Osteocyte (in vitro differentiated cells): ENCODE measurements at regions not wholly inside any gene's neighbourhood (a gene's known extent, or its start where the extent isn't known, plus 50 kb on each side); places are given as distances from the start of the nearest gene placed in this dataset.
"Not testable (repeated sequence)": the region's sequence is repeated elsewhere in the genome, so short reads cannot be mapped to it uniquely, and the experiment has no call there.

Source experiments
- DNase-seq: peaks from one replicate; pipeline ENCODE4 v3.0.0; 2021; ENCODE audit warnings: mixed read lengths; ENCODE audit not compliant: unreplicated experiment; ENCODE audit errors: extremely low spot score
- H3K27ac Mint-ChIP-seq: one replicate; pipeline ENCODE4 v1.8.0; 2021; ENCODE audit warnings: mild to moderate bottlenecking, mixed read lengths; ENCODE audit not compliant: unreplicated experiment
- H3K27me3 Mint-ChIP-seq: one replicate; pipeline ENCODE4 v1.8.0; 2021; ENCODE audit warnings: mixed read lengths; ENCODE audit not compliant: unreplicated experiment
- H3K36me3 Mint-ChIP-seq: one replicate; pipeline ENCODE4 v1.8.0; 2021; ENCODE audit warnings: mixed read lengths; ENCODE audit not compliant: unreplicated experiment
- H3K4me1 Mint-ChIP-seq: one replicate; pipeline ENCODE4 v1.8.0; 2021; ENCODE audit warnings: mixed read lengths; ENCODE audit not compliant: unreplicated experiment
- H3K4me3 Mint-ChIP-seq: one replicate; pipeline ENCODE4 v1.8.0; 2021; ENCODE audit warnings: mild to moderate bottlenecking, moderate library complexity, mixed read lengths; ENCODE audit not compliant: unreplicated experiment
- H3K9me3 Mint-ChIP-seq: one replicate; pipeline ENCODE4 v1.8.0; 2021; ENCODE audit warnings: mixed read lengths; ENCODE audit not compliant: unreplicated experiment
- TF ChIP-seq, protein P1 (sequence below): fragments of 200-600 bp; sonication (generic); IDR thresholded peaks from 2 replicates; pipeline ENCODE4 v1.5.0; 2021; ENCODE audit warnings: antibody characterized with exemption, mild to moderate bottlenecking, moderate library complexity

DNA sequence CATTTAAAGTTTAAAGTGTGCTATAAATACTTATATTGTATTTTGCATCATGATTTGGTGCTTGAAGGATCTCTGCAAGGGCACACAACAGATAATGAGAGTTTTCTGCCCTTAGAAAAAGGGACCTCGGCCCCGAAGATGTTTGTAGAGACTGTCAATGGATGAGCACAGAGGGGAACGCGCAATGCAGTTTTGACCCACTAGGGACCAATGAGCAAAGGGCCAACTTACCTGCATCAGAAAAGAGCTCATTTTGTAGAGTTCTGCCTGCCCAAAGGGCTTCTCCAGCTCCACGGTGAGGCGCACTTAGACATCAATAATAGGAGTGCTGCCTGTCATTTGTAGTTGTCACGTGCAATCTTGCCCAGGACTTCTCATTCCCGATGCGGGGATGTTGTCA, 91.1 kb downstream of the BUB3 start:
- Mint-ChIP-seq H3K4me1 (no peaks in the 10 kb centered on the region), H3K4me3 (no peak overlapping the region), H3K36me3 (no peaks in the 10 kb centered on the region), H3K27ac (no peak overlapping the region), H3K27me3 (no peaks in the 10 kb centered on the region), H3K9me3 (no peaks in the 10 kb centered on the region)
- TF ChIP-seq, protein P1, sequence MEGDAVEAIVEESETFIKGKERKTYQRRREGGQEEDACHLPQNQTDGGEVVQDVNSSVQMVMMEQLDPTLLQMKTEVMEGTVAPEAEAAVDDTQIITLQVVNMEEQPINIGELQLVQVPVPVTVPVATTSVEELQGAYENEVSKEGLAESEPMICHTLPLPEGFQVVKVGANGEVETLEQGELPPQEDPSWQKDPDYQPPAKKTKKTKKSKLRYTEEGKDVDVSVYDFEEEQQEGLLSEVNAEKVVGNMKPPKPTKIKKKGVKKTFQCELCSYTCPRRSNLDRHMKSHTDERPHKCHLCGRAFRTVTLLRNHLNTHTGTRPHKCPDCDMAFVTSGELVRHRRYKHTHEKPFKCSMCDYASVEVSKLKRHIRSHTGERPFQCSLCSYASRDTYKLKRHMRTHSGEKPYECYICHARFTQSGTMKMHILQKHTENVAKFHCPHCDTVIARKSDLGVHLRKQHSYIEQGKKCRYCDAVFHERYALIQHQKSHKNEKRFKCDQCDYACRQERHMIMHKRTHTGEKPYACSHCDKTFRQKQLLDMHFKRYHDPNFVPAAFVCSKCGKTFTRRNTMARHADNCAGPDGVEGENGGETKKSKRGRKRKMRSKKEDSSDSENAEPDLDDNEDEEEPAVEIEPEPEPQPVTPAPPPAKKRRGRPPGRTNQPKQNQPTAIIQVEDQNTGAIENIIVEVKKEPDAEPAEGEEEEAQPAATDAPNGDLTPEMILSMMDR, result no peak
- no peak for DNase-seq

DNA sequence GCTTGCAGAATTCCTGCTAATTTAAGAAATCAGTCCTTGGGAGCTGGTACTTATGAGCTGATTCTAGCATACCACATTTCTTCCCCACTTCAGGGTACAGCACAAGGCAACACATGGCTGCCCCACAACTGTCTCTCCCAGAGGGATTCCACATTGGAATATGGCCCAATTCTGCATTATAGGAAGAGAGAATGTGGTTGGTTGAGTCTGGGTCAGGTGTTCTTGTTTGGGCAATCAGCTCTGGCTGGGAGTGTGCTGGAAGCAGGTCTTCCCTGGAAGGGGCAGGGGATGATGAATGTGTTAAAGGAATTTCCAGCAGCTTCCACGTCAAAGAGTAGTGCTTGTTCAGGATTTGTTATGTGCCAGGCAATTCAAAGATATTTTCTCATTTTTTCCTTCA, 95.7 kb downstream of the BUB3 start:
- H3K4me1 Mint-ChIP-seq, result no peaks in the 10 kb centered on the region
- H3K9me3 Mint-ChIP-seq, result no peaks in the 10 kb centered on the region
- H3K27me3 Mint-ChIP-seq, result peaks cover 2% of the 10 kb centered on the region
- H3K4me3 Mint-ChIP-seq, result no peak overlapping the region
- TF ChIP-seq, protein P1, result no peak
- H3K36me3 Mint-ChIP-seq, result no peaks in the 10 kb centered on the region
- DNase-seq, result no peak
- H3K27ac Mint-ChIP-seq, result no peak overlapping the region

DNA sequence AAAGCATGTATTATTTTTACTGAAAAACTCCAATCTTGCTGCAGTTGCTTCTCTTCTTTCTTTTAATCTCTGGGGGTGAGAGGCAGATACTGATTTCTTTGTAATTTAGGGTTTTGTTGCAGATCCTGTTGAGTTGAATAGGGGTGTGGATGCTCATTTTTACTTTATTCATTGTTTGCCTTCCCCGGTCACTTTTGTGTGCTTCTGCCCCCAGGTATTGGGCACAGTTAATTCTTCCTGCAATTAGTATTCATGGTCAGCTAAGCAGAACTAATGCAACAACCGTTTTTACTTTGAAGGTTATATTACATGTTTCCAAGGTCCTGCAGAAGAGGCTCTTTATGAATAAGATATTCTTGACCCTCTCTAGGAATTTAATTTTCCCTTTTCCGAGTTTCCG, 96.4 kb downstream of the BUB3 start:
- no peak overlapping the region for H3K4me3 Mint-ChIP-seq
- DNase-seq, result no peak
- H3K27me3 Mint-ChIP-seq, result peaks cover 2% of the 10 kb centered on the region
- H3K27ac Mint-ChIP-seq, result no peak overlapping the region
- no peaks in the 10 kb centered on the region for H3K4me1 Mint-ChIP-seq
- no peaks in the 10 kb centered on the region for H3K9me3 Mint-ChIP-seq
- TF ChIP-seq, protein P1, result no peak
- H3K36me3 Mint-ChIP-seq, result no peaks in the 10 kb centered on the region

DNA sequence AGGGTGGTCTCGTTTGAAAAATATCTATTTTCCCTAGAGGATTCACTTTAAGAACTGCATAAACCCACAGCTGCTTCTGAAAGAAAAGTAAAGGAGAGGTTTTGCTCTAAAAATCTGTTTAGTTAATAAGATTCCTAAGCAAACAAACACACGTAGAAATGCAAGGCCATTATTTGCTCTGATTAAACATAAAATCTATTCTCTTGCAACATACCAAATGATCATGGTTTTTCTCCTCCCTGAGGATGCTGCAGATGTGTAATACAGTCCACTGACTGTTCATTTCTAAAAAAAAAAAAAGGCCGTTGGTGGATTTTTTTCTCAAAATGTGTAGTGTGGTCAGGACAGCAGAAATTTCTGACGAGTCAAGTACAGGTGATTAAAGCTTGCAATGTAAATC, 98.6 kb downstream of the BUB3 start:
- DNase-seq, result no peak
- no peak overlapping the region for H3K4me3 Mint-ChIP-seq
- H3K27ac Mint-ChIP-seq, result no peak overlapping the region
- no peaks in the 10 kb centered on the region for H3K4me1 Mint-ChIP-seq
- H3K36me3 Mint-ChIP-seq, result no peaks in the 10 kb centered on the region
- TF ChIP-seq, protein P1, result no peak
- peaks cover 2% of the 10 kb centered on the region for H3K27me3 Mint-ChIP-seq
- no peaks in the 10 kb centered on the region for H3K9me3 Mint-ChIP-seq

DNA sequence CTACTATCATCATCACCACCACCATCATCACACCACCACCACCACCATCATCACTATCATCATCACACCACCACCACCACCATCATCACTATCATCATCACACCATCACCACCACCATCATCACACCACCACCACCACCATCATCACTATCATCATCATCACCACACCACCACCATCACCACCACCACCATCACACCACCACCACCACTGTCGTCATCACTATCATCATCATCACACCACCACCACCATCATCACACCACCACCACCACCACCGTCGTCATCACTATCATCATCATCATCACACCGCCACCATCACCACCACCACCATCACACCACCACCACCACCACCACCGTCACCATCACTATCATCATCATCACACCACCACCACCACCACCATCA, 100.1 kb downstream of the BUB3 start:
- not testable (repeated sequence) for H3K36me3 Mint-ChIP-seq, H3K27me3 Mint-ChIP-seq, H3K27ac Mint-ChIP-seq, H3K4me1 Mint-ChIP-seq, DNase-seq, H3K9me3 Mint-ChIP-seq, H3K4me3 Mint-ChIP-seq

DNA sequence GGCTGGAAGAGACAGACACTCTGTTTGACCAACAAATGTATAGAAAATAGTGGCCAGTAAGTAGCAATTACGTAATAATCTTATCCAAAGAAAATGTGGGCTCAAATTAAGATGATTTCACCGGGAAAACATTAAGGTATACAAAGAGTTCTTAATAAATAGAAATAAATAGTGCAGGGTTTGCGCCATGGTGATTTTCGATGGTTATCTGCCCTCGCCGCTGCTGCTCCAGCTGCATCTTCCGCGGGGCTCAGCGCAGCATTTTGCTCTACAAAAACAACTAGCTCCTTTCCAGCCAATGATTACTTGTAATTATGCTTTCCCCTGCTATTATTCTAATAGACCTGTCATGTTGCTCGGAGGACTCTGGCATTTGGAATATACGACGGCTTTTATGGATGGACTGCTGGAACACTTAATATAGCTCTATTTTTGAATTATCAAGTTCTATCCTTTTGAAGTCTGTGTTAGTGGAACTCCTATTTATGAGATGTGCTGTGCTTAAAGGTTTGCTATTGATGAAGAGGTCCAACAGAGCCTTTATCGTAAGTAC, 103.8 kb downstream of the BUB3 start:
- Mint-ChIP-seq H3K9me3 (no peaks in the 10 kb centered on the region), H3K27ac (no peak overlapping the region), H3K36me3 (no peaks in the 10 kb centered on the region), H3K4me3 (no peak overlapping the region), H3K4me1 (no peaks in the 10 kb centered on the region), H3K27me3 (no peaks in the 10 kb centered on the region)
- no peak for DNase-seq
- TF ChIP-seq, protein P1, result no peak
